ENCODE measurements at regions not wholly inside any gene's neighbourhood (a gene's known extent, or its start where the extent isn't known, plus 50 kb on each side); places are given as distances from the start of the nearest gene placed in this dataset.
"Not testable (repeated sequence)": the region's sequence is repeated elsewhere in the genome, so short reads cannot be mapped to it uniquely, and the experiment has no call there.

DNA sequence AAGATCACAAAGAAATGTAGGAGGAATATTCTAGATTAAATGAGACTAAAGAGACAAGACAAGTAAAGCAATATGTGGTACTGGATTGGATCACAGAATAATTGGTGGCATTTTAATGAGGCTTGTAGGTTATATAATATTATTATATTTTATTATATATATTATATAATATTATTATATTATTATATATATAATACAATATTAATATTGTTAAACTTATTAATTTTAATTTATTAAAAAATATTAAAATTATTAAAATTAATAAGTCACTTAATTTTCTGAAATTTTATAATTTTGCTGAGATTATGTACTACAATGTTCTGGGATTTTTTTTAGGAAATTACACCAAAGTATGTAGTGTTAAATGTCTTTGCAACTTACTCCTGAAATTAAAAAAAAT is 311.9 kb downstream of the COL11A1 start:
- no peaks in the 10 kb centered on the region for H3K27me3 ChIP-seq
- TF ChIP-seq, protein P1, sequence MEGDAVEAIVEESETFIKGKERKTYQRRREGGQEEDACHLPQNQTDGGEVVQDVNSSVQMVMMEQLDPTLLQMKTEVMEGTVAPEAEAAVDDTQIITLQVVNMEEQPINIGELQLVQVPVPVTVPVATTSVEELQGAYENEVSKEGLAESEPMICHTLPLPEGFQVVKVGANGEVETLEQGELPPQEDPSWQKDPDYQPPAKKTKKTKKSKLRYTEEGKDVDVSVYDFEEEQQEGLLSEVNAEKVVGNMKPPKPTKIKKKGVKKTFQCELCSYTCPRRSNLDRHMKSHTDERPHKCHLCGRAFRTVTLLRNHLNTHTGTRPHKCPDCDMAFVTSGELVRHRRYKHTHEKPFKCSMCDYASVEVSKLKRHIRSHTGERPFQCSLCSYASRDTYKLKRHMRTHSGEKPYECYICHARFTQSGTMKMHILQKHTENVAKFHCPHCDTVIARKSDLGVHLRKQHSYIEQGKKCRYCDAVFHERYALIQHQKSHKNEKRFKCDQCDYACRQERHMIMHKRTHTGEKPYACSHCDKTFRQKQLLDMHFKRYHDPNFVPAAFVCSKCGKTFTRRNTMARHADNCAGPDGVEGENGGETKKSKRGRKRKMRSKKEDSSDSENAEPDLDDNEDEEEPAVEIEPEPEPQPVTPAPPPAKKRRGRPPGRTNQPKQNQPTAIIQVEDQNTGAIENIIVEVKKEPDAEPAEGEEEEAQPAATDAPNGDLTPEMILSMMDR (IDR thresholded peaks at IDR 0.05) = no peak
- TF ChIP-seq POLR2A (IDR thresholded peaks at IDR 0.05) = no peak
- intact Hi-C loops (cut with DNase I) = no loop called here
- H3K4me1 ChIP-seq (replicated peaks in 1 of 2) = no peaks in the 10 kb centered on the region
- no peaks in the 10 kb centered on the region for H3K36me3 ChIP-seq (replicated peaks in 1 of 2)
- DNase-seq = no peak
- H3K9me3 ChIP-seq (replicated peaks in 1 of 3) = no peaks in the 10 kb centered on the region
- no peak overlapping the region for H3K4me3 ChIP-seq
- H3K27ac ChIP-seq = no peak overlapping the region

DNA sequence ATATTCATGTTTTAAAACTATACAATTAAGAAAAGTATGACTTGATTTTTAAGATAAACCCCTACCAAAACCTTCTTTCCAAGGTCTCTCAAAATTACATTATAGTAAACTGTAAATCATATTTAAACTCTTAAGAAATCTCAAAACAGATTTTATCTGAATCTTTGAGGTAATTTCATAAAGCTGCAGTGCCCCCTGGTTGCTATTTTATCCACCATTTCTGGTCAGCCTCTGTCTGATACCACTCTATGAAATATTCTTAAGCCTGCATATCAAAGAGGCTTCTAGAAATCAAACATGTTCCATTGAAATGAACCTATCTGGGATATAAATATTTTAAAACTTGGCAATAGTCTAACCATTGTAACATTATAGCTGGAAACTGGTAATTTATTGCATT is 317.3 kb downstream of the COL11A1 start:
- H3K4me3 ChIP-seq = no peak overlapping the region
- no peak for DNase-seq
- H3K4me1 ChIP-seq (replicated peaks in 1 of 2) = no peaks in the 10 kb centered on the region
- H3K27ac ChIP-seq = no peak overlapping the region
- intact Hi-C loops (cut with DNase I) = no loop called here
- no peak for TF ChIP-seq POLR2A (IDR thresholded peaks at IDR 0.05)
- TF ChIP-seq, protein P1 (IDR thresholded peaks at IDR 0.05) = no peak
- H3K9me3 ChIP-seq (replicated peaks in 1 of 3) = peaks cover 0 to 3% (median 0%) of the 10 kb centered on the region in 3 donors
- H3K27me3 ChIP-seq = no peaks in the 10 kb centered on the region
- H3K36me3 ChIP-seq (replicated peaks in 1 of 2) = no peaks in the 10 kb centered on the region

DNA sequence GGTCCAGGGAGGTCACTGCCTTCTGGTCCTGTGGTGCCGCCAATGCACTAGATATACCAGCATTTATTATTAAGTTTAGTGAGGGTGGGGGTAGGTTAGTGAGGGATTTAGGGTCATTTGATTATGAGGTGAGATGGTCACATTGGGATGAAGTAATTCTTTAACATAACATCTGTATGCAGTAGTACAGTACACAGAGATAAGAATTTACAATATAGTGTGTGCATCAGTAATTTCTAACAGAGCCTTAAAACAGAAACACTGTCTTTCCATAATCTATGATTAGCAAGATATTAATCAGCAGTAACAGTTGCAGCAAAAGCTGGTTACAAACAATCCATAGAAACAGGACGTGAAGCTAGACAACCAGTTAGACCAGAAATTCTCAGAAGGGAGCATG is 318.4 kb downstream of the COL11A1 start:
- intact Hi-C loops (cut with DNase I); H3K27ac ChIP-seq; DNase-seq; H3K36me3 ChIP-seq (replicated peaks in 1 of 2); H3K4me1 ChIP-seq (replicated peaks in 1 of 2); H3K4me3 ChIP-seq; H3K27me3 ChIP-seq; H3K9me3 ChIP-seq (replicated peaks in 1 of 3): not testable (repeated sequence)
- 72 to 88% (median 76%) methylated on average over 2 of the region's 2 CpGs for WGBS, 4 donors

DNA sequence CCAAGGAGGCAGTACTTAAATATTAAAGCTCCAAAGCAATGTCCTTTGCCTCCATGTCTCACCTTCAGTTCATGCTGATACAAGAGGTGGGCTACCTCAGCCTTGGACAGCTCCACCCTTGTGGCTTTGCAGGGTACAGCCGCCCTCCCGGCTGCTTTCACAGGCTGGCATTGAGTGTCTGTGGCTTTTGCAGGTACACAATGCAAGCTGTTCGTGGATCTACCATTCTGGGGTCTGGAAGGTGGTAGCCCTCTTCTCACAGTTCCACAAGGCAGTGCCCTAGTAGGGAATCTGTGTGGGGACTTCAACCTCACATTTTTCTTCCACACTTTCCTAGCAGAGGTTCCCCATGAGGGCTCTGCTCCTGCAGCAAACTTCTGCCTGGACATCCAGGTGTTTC is 324.8 kb downstream of the COL11A1 start:
- WGBS, 4 donors = 43 to 67% (median 53%) methylated on average over 3 of the region's 3 CpGs
- Histone ChIP-seq H3K9me3 (replicated peaks in 1 of 3) (no peaks in the 10 kb centered on the region), H3K4me1 (replicated peaks in 1 of 2) (no peaks in the 10 kb centered on the region), H3K27me3 (no peaks in the 10 kb centered on the region), H3K36me3 (replicated peaks in 1 of 2) (no peaks in the 10 kb centered on the region), H3K4me3 (no peak overlapping the region), H3K27ac (no peak overlapping the region)
- DNase-seq = no peak
- intact Hi-C loops (cut with DNase I) = no loop called here
- TF ChIP-seq, protein P1 (IDR thresholded peaks at IDR 0.05) = no peak
- TF ChIP-seq POLR2A (IDR thresholded peaks at IDR 0.05) = no peak

DNA sequence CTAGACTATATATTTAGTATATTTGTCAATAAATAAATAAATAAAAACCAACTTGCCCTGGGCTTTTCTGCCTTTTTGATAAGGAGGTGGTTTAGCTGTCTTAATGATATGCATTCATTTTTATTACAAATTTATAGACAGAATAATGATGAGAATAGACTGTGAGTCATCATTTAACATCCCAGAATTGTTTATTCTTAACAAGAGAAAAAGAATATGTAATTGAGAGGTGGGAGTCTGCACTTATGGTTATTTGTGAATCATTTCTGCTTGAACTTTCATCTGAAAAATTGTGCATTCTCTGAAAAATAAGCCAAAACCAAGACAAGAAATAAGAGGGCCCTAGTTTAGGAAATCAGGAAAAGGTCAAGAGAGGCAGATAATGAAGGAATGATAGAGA is 326.2 kb downstream of the COL11A1 start:
- Histone ChIP-seq H3K27ac (no peak overlapping the region), H3K36me3 (replicated peaks in 1 of 2) (no peaks in the 10 kb centered on the region), H3K27me3 (no peaks in the 10 kb centered on the region), H3K9me3 (replicated peaks in 1 of 3) (no peaks in the 10 kb centered on the region), H3K4me1 (replicated peaks in 1 of 2) (no peaks in the 10 kb centered on the region), H3K4me3 (no peak overlapping the region)
- TF ChIP-seq, protein P1 (IDR thresholded peaks at IDR 0.05) = no peak
- no peak for TF ChIP-seq POLR2A (IDR thresholded peaks at IDR 0.05)
- DNase-seq = no peak
- intact Hi-C loops (cut with DNase I) = no loop called here

Data from adrenal gland (tissue), 9 donors.